ENCODE measurements at regions not wholly inside any gene's neighbourhood (a gene's known extent, or its start where the extent isn't known, plus 50 kb on each side); places are given as distances from the start of the nearest gene placed in this dataset.
A peak's percentile ranks its signal among the peaks of the same experiment; 100 is the strongest.
"Not testable (repeated sequence)": the region's sequence is repeated elsewhere in the genome, so short reads cannot be mapped to it uniquely, and the experiment has no call there.

GRCh38 chr4:19496756-19497155 is 754.9 kb upstream of the SLIT2 start:
- Histone ChIP-seq H3K27ac (no peak overlapping the region), H3K4me1 (no peaks in the 10 kb centered on the region), H3K9me3 (replicated peaks) (no peaks in the 10 kb centered on the region), H3K27me3 (no peaks in the 10 kb centered on the region), H3K36me3 (no peaks in the 10 kb centered on the region), H3K4me3 (no peak overlapping the region)
- DNase-seq, result no peak

GRCh38 chr4:19494961-19495360 is 756.7 kb upstream of the SLIT2 start:
- Histone ChIP-seq H3K27me3 (no peaks in the 10 kb centered on the region), H3K4me1 (0 out of 2 replicates have a peak, but pooled peaks cover 6% of the 10 kb centered on the region), H3K27ac (no peak overlapping the region), H3K9me3 (replicated peaks) (no peaks in the 10 kb centered on the region), H3K4me3 (no peak overlapping the region), H3K36me3 (no peaks in the 10 kb centered on the region)
- DNase-seq, result no peak

GRCh38 chr4:19492606-19493005 is 759.1 kb upstream of the SLIT2 start:
- H3K9me3 ChIP-seq (replicated peaks), result no peaks in the 10 kb centered on the region
- H3K36me3 ChIP-seq, result no peaks in the 10 kb centered on the region
- H3K4me3 ChIP-seq, result no peak overlapping the region
- H3K27me3 ChIP-seq, result no peaks in the 10 kb centered on the region
- H3K4me1 ChIP-seq, result 0 out of 2 replicates have a peak, but pooled peaks cover 6% of the 10 kb centered on the region
- no peak overlapping the region for H3K27ac ChIP-seq
- no peak for DNase-seq

GRCh38 chr4:19486400-19486799 is 765.3 kb upstream of the SLIT2 start:
- DNase-seq, result peak in 1 of 2 experiments; percentile 12
- 0 out of 2 replicates have a peak, but pooled peaks cover 6% of the 10 kb centered on the region for H3K4me1 ChIP-seq
- no peaks in the 10 kb centered on the region for H3K27me3 ChIP-seq
- H3K9me3 ChIP-seq (replicated peaks), result no peaks in the 10 kb centered on the region
- no peak overlapping the region for H3K27ac ChIP-seq
- H3K36me3 ChIP-seq, result no peaks in the 10 kb centered on the region
- H3K4me3 ChIP-seq, result no peak overlapping the region

- Histone ChIP-seq H3K36me3 (no peaks in the 10 kb centered on the region), H3K27me3 (no peaks in the 10 kb centered on the region), H3K27ac (no peak overlapping the region), H3K4me1 (no peaks in the 10 kb centered on the region), H3K9me3 (replicated peaks) (no peaks in the 10 kb centered on the region), H3K4me3 (no peak overlapping the region)
- no peak for DNase-seq
Measured at GRCh38 chr4:19478791-19479190, 772.9 kb upstream of the SLIT2 start.

GRCh38 chr4:19473569-19473968 is 778.1 kb upstream of the SLIT2 start:
- H3K27me3 ChIP-seq, result no peaks in the 10 kb centered on the region
- H3K36me3 ChIP-seq, result no peaks in the 10 kb centered on the region
- no peaks in the 10 kb centered on the region for H3K9me3 ChIP-seq (replicated peaks)
- no peak for DNase-seq
- no peak overlapping the region for H3K4me3 ChIP-seq
- H3K4me1 ChIP-seq, result no peaks in the 10 kb centered on the region
- no peak overlapping the region for H3K27ac ChIP-seq

- DNase-seq, result no peak
- Histone ChIP-seq H3K27ac (no peak overlapping the region), H3K36me3 (no peaks in the 10 kb centered on the region), H3K9me3 (replicated peaks) (no peaks in the 10 kb centered on the region), H3K27me3 (no peaks in the 10 kb centered on the region), H3K4me1 (no peaks in the 10 kb centered on the region), H3K4me3 (no peak overlapping the region)
Measured at GRCh38 chr4:19472666-19473065, 779.0 kb upstream of the SLIT2 start.

GRCh38 chr4:19470001-19470400 is 781.7 kb upstream of the SLIT2 start:
- H3K9me3 ChIP-seq (replicated peaks); H3K27me3 ChIP-seq; H3K27ac ChIP-seq; H3K4me3 ChIP-seq; H3K36me3 ChIP-seq; DNase-seq; H3K4me1 ChIP-seq: not testable (repeated sequence)

- DNase-seq, result no peak
- no peaks in the 10 kb centered on the region for H3K4me1 ChIP-seq
- H3K36me3 ChIP-seq, result no peaks in the 10 kb centered on the region
- no peak overlapping the region for H3K4me3 ChIP-seq
- no peaks in the 10 kb centered on the region for H3K27me3 ChIP-seq
- no peaks in the 10 kb centered on the region for H3K9me3 ChIP-seq (replicated peaks)
- H3K27ac ChIP-seq, result no peak overlapping the region
Measured at GRCh38 chr4:19462117-19462516, 789.6 kb upstream of the SLIT2 start.

GRCh38 chr4:19455850-19456602 is 795.7 kb upstream of the SLIT2 start:
- H3K9me3 ChIP-seq (replicated peaks), result no peaks in the 10 kb centered on the region
- DNase-seq, result no peak
- no peaks in the 10 kb centered on the region for H3K27me3 ChIP-seq
- no peak overlapping the region for H3K27ac ChIP-seq
- no peak overlapping the region for H3K4me3 ChIP-seq
- no peaks in the 10 kb centered on the region for H3K36me3 ChIP-seq
- no peaks in the 10 kb centered on the region for H3K4me1 ChIP-seq

GRCh38 chr4:19455196-19455595 is 796.5 kb upstream of the SLIT2 start:
- Histone ChIP-seq H3K9me3 (replicated peaks) (no peaks in the 10 kb centered on the region), H3K4me3 (no peak overlapping the region), H3K4me1 (no peaks in the 10 kb centered on the region), H3K27ac (no peak overlapping the region), H3K27me3 (no peaks in the 10 kb centered on the region), H3K36me3 (no peaks in the 10 kb centered on the region)
- DNase-seq, result no peak

- Histone ChIP-seq H3K36me3 (peaks cover 3% of the 10 kb centered on the region; the same call in 1 of the 2 replicates), H3K9me3 (replicated peaks) (no peaks in the 10 kb centered on the region), H3K4me3 (no peak overlapping the region), H3K27me3 (no peaks in the 10 kb centered on the region), H3K27ac (no peak overlapping the region), H3K4me1 (no peaks in the 10 kb centered on the region)
- DNase-seq, result no peak
Measured at GRCh38 chr4:19438233-19438632, 813.5 kb upstream of the SLIT2 start.

- no peaks in the 10 kb centered on the region for H3K9me3 ChIP-seq (replicated peaks)
- no peak overlapping the region for H3K4me3 ChIP-seq
- no peaks in the 10 kb centered on the region for H3K4me1 ChIP-seq
- DNase-seq, result no peak
- H3K27me3 ChIP-seq, result no peaks in the 10 kb centered on the region
- H3K36me3 ChIP-seq, result peaks cover 3% of the 10 kb centered on the region; the same call in 1 of the 2 replicates
- no peak overlapping the region for H3K27ac ChIP-seq
Measured at GRCh38 chr4:19437008-19437407, 814.7 kb upstream of the SLIT2 start.

GRCh38 chr4:19429684-19430083 is 822.0 kb upstream of the SLIT2 start:
- Histone ChIP-seq H3K27me3 (0 out of 2 replicates have a peak, but pooled peaks cover 5% of the 10 kb centered on the region), H3K27ac (no peak overlapping the region), H3K9me3 (replicated peaks) (no peaks in the 10 kb centered on the region; the same call in 1 of the 2 replicates), H3K4me3 (no peak overlapping the region), H3K4me1 (no peaks in the 10 kb centered on the region), H3K36me3 (peaks cover 2% of the 10 kb centered on the region; the same call in 1 of the 2 replicates)
- DNase-seq, result no peak

GRCh38 chr4:19425146-19425545 is 826.6 kb upstream of the SLIT2 start:
- Histone ChIP-seq H3K4me1 (no peaks in the 10 kb centered on the region), H3K36me3 (no peaks in the 10 kb centered on the region), H3K27ac (no peak overlapping the region), H3K9me3 (replicated peaks) (no peaks in the 10 kb centered on the region), H3K4me3 (no peak overlapping the region), H3K27me3 (0 out of 2 replicates have a peak, but pooled peaks cover 5% of the 10 kb centered on the region)
- no peak for DNase-seq

- no peak for DNase-seq
- Histone ChIP-seq H3K27ac (no peak overlapping the region), H3K27me3 (no peaks in the 10 kb centered on the region), H3K4me3 (no peak overlapping the region), H3K36me3 (no peaks in the 10 kb centered on the region), H3K9me3 (replicated peaks) (no peaks in the 10 kb centered on the region), H3K4me1 (no peaks in the 10 kb centered on the region)
Measured at GRCh38 chr4:19417256-19417655, 834.4 kb upstream of the SLIT2 start.

Measured in SJCRH30 (cell line).